Kasumi-1 (cell line): ENCODE measurements at regions not wholly inside any gene's neighbourhood (a gene's known extent, or its start where the extent isn't known, plus 50 kb on each side); places are given as distances from the start of the nearest gene placed in this dataset.

Experiments used
- DNase-seq, 2 experiments: peaks; one replicate each; lab custom pipeline; 2025; lab: John Stamatoyannopoulos, UW

GRCh38 chr3:14286887-14287500 lies 108.4 kb downstream of the LSM3 start:
- DNase-seq, result peak; percentile 76 to 79

DNA sequence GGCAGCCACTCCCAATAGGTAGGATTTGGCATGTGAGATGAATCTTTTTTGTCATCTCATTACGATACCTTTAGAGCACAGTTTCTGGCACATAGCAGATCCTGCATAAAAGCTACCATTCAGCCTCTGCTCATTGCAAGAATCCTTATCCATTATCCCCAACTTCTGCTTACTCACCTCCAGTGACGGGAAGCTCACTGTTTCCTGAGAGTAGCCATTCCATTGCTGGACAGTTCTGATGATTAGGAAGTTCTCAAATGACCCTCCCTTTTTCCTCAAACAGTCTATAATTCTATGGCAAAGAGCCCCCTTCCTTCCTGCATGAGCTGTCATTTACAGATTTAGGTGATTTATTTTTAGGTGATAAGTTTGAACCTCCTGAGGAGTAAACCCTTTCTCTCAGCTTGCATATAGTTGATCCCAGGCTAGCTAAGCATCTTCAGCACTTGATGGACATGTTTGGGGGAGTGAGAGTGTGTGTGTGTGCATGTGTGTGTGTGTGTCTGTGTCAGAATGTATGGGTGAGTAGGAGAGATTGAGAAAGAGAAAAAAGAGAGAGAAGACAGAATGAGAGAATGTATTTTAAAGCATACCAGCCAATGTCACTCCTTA lies 109.7 kb downstream of the LSM3 start:
- no peak for DNase-seq

DNA sequence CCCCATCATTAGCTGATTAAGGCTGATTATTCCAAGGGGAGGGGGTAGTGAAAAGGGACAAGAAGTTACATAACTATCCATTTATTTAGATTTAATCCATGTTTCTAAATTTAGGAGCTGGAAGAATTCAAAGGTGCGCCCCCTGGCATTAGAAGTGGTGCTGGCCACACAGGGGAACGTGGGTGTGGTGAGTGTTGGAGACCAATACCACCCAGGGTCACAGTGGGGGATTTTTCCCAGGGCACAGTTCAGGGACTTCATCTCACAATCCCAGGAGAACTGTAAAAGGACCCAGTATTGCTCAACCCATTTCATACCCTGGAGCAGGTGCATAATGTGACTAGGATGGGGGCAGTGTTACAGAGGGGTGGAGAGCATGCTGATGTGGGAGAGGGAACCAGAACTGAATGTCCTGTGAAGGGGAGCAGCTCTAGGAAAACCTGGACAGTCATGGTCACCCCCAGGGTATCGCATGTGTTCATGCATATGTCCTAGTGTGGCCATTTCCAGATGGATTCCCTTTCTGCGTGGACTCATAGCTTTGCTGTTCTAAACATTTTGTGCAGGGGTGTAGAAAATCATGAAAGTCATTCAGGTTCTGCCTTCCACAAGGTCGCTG lies 110.3 kb downstream of the LSM3 start:
- DNase-seq, result no peak

DNA sequence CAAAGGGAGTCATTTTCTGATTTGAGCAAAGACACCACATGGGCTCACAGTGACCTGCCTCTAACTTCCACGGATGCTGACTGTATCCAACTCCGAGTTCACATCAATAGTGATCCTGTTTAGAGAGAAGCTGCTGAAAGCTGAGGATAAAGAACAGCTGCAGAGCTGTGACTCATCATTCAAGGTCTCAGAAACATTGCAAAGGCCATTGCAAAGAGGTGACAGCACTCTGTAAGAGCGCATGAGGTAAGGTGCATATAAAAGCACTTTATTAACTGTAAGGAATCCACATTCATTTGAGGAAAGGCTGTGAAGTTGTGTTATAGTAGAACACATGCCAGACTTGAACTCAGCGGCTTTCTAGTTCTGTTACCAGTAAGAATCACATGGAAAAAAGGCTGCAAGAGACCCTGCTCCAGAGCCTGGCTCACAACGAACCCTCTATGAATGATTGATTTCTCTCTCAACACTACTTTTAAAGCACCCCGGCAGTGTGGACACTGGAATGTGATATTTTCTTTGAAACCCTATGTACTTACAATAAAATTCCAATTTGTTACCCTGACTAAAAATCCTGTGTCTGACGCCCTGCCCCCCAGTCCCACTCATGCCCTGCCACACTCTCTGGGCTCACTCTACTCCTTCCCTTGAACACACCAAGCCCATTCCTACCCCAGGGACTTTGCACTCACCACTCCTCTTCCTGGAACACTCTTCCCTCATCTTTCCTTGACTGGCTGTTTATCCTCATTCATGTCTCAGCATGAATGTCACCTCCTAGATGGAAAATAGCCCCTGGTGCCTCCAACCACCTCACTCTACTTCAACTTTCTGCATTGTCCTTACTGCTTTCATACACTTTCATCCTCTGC lies 111.2 kb downstream of the LSM3 start:
- peak in 1 of 2 experiments; percentile 5 for DNase-seq

GRCh38 chr3:14290631-14291385 lies 111.6 kb upstream of the SLC6A6 start:
- no peak for DNase-seq

- no peak for DNase-seq
These were observed 107.4 kb upstream of the SLC6A6 start for GRCh38 chr3:14295037-14295436.

- no peak for DNase-seq
These were observed 106.6 kb upstream of the SLC6A6 start for GRCh38 chr3:14295801-14296200.

DNA sequence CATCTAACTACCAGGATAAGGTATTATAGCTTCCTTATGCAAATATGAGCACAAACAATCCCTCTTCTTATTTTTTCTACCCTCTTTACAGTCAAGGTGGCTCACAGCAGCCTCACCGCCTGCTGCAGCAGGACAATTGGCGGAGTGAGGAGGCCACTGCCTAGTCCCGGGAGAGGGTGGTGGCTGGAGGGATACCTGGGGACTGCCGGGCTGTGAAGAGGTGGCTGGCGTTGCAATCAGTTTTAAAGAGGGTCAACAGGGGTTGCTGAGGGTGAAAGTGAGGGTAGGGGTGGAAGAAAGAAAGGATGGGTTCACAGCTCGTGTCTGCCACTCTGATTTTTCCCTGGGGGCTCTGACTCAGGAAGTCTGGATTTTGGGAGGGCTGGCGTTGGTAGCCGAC lies 105.1 kb upstream of the SLC6A6 start:
- DNase-seq, result no peak

GRCh38 chr3:14297784-14298236 lies 104.6 kb upstream of the SLC6A6 start:
- no peak for DNase-seq

GRCh38 chr3:14298442-14298841 lies 104.0 kb upstream of the SLC6A6 start:
- no peak for DNase-seq

GRCh38 chr3:14298991-14299555 lies 103.3 kb upstream of the SLC6A6 start:
- DNase-seq, result no peak

GRCh38 chr3:14299767-14300166 lies 102.6 kb upstream of the SLC6A6 start:
- no peak for DNase-seq

DNA sequence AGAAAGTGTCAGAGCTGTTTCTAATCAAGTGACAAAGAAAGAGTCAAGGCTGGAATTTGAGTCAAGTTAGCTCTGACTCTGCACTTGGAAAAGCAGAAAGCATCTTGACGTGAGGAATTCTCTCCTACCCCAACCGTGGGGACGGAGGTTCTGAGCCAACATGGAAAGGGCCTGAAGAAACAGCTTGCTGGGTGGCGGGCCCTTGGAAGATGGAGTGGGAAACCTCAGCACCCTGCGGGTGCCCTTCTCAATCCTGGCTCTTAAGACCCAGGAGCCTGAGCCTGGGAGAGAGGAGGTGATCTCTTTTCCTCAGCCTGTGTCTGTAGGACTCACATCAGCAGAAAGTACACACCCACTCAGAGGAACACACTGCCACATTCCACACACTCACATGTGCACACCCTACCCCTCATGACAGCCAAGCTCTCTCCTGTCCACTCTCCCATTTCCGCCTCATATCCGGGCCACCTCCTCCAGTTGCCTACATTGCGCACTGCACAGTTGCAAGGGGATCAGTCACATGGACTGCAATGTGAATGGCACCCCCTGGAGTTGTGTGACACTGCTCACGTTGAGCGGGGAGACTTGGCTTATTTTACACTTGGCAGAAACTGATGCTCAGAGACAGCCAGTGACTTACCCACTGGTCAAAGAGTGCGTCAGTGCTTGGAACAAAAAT lies 101.5 kb upstream of the SLC6A6 start:
- no peak for DNase-seq

- DNase-seq, result no peak
These were observed 100.8 kb upstream of the SLC6A6 start for GRCh38 chr3:14301558-14301957.

DNA sequence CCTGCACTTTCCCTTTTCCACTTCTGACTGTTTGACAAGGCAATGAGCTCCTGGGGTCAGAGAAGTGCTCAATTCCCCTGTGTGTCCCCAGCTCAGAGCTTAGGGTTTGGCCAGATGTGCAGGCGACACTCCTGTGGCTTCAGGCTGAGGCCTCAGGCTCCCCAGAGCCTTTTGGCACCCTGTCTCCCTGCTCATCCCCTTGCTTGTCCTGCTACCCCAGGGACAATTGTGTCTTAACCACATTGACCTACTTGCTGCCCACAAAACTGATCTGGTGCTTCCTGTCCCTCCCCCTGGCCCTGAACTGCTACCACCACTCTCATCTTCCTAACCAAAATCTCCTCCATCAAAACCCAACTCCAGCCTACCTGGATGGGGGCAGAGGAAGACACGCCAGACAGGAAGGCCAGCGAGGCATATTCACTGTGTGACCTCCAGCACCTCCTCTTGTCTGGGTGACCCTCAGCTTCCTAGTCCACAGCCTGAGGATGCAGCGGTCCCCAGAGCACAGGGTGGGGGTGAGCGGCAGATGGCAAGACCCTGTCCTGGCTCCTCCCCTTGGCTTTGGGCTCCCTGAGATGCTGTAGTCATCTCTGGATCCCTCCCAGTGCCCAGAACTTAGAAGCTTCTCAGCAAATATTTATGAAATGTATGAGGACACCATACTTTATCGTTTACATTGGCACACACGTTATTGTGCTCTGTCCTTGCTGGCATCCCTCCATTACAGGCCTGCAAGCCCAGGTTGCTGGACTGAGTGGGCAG lies 98.9 kb upstream of the SLC6A6 start:
- no peak for DNase-seq

GRCh38 chr3:14304101-14305045 lies 98.0 kb upstream of the SLC6A6 start:
- no peak for DNase-seq

DNA sequence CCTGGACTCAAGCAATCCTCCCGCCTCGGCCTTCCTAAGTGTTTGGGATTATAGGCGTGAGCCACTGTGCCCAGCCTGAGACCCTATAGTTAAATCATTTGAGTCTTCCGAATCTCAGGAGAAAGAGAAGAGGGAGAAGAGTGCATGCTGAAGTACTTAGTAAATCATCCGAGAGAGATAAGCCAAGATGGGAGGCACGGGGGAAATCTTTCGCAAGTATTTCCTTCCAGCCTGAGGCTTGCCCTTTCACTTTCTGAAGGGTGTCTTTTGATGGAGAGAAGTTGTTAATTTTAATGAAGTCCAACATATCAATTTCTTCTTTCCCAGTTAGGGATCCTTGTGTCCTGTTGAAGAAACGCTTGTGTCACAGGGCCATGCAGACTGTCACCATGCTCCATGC lies 97.1 kb upstream of the SLC6A6 start:
- peak; percentile 11 to 20 for DNase-seq

DNA sequence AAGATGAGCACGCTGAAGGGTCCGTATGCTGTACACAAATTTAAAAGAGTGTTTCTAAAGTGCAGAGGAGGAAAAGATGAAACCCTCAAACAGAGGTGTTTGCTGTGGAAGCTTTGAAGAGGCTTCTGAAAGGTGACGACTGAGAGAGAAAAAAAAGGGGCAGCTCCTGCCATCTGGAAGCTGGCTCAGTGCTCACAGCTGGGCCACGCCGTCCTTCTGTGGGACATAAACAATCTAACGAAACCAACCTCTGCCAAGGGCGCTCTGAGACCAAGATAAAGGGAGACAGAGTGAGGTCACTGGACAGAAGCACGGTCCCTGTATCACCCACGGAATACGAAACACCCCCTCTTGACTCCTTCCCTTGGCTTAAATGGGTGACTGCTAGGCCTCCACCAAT lies 96.3 kb upstream of the SLC6A6 start:
- DNase-seq, result no peak
